H1 (cell line): ENCODE measurements at regions not wholly inside any gene's neighbourhood (a gene's known extent, or its start where the extent isn't known, plus 50 kb on each side); places are given as distances from the start of the nearest gene placed in this dataset.

Experiments
- ATF2 ChIP-seq: IDR thresholded peaks from 2 replicates; pipeline ENCODE4 v1.6.1; 2012; ENCODE audit warnings: low read length, inconsistent platforms
- CBX5 ChIP-seq: fragments of 300-800, 300-1000 bp; sonication (generic); IDR thresholded peaks from 2 replicates; pipeline ENCODE4 v1.7.1; 2016; ENCODE audit warnings: antibody characterized with exemption, low read length, low read depth
- CBX8 ChIP-seq: fragments of 300-800, 300-1000 bp; sonication (generic); IDR thresholded peaks from 2 replicates; pipeline ENCODE4 v1.7.1; 2016; ENCODE audit warnings: low read depth, low read length, borderline replicate concordance
- EZH2 ChIP-seq: fragments of 200-600 bp; sonication (generic); IDR thresholded peaks from 2 replicates; pipeline ENCODE4 v1.7.1; 2012; ENCODE audit warnings: low read depth, mild to moderate bottlenecking, moderate library complexity, low read length, inconsistent platforms; ENCODE audit not compliant: severe bottlenecking
- FOSL1 ChIP-seq: IDR thresholded peaks from 2 replicates; pipeline ENCODE4 v1.6.1; 2011; ENCODE audit warnings: mild to moderate bottlenecking, low read depth, low read length, moderate library complexity; ENCODE audit not compliant: insufficient read depth
- HDAC6 ChIP-seq: IDR thresholded peaks from one replicate; pipeline ENCODE4 v1.7.1; 2012; ENCODE audit warnings: low read depth, mild to moderate bottlenecking, inconsistent platforms, low read length, moderate library complexity
- KDM1A ChIP-seq: fragments of 200-600, 300-600 bp; sonication (generic); IDR thresholded peaks from 2 replicates; pipeline ENCODE4 v1.7.1; 2016; ENCODE audit warnings: mild to moderate bottlenecking, low read length, borderline replicate concordance
- RFX5 ChIP-seq: IDR thresholded peaks from 2 replicates; pipeline ENCODE4 v1.6.1; 2011; ENCODE audit warnings: low read depth, low read length, improper control_type of control experiment, borderline replicate concordance
- SP2 ChIP-seq: IDR thresholded peaks from 2 replicates; pipeline ENCODE4 v1.6.1; 2012; ENCODE audit warnings: mild to moderate bottlenecking, low read length, inconsistent platforms
- TAF1 ChIP-seq: IDR thresholded peaks from 2 replicates; pipeline ENCODE4 v1.6.1; 2011; ENCODE audit warnings: mild to moderate bottlenecking, low read depth, low read length
- TF ChIP-seq, protein P1 (sequence below), 3 experiments: IDR thresholded peaks; 1 replicate in 2 of 3; 2 replicates in 1 of 3; pipeline versions ENCODE4 v1.5.1 to v1.6.1; 2011; ENCODE audit warnings: low read length in 3 of 3, mild to moderate bottlenecking in 3 of 3, inconsistent platforms in 2 of 3, low read depth in 1 of 3, moderate library complexity in 1 of 3; ENCODE audit not compliant: insufficient read depth in 1 of 3; ENCODE audit errors: control extremely low read depth in 1 of 3

GRCh38 chr7:82633592-82633991 lies 190.0 kb upstream of the CACNA2D1 start:
- TF ChIP-seq, protein P1, sequence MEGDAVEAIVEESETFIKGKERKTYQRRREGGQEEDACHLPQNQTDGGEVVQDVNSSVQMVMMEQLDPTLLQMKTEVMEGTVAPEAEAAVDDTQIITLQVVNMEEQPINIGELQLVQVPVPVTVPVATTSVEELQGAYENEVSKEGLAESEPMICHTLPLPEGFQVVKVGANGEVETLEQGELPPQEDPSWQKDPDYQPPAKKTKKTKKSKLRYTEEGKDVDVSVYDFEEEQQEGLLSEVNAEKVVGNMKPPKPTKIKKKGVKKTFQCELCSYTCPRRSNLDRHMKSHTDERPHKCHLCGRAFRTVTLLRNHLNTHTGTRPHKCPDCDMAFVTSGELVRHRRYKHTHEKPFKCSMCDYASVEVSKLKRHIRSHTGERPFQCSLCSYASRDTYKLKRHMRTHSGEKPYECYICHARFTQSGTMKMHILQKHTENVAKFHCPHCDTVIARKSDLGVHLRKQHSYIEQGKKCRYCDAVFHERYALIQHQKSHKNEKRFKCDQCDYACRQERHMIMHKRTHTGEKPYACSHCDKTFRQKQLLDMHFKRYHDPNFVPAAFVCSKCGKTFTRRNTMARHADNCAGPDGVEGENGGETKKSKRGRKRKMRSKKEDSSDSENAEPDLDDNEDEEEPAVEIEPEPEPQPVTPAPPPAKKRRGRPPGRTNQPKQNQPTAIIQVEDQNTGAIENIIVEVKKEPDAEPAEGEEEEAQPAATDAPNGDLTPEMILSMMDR (IDR thresholded peaks at IDR 0.05; ENCODE audit: control extremely low read depth in 1 of 3, insufficient read depth in 1 of 3, low read depth in 1 of 3, low read length in 3 of 3) = no peak
- no peak for TF ChIP-seq SP2
- TF ChIP-seq FOSL1 = no peak
- no peak for TF ChIP-seq RFX5
- TF ChIP-seq CBX5 = no peak
- no peak for TF ChIP-seq CBX8
- no peak for TF ChIP-seq HDAC6
- no peak for TF ChIP-seq TAF1
- no peak for TF ChIP-seq KDM1A
- TF ChIP-seq ATF2 = no peak
- TF ChIP-seq EZH2 = no peak
